T-helper 2 cell (primary cell): ENCODE measurements at regions not wholly inside any gene's neighbourhood (a gene's known extent, or its start where the extent isn't known, plus 50 kb on each side); places are given as distances from the start of the nearest gene placed in this dataset.
"Not testable (repeated sequence)": the region's sequence is repeated elsewhere in the genome, so short reads cannot be mapped to it uniquely, and the experiment has no call there.

Experiments
- DNase-seq, 5 experiments: peaks; one replicate each; pipeline versions ENCODE4 v3.0.0 to v3.0.0-alpha.2; 2012 to 2022

DNA sequence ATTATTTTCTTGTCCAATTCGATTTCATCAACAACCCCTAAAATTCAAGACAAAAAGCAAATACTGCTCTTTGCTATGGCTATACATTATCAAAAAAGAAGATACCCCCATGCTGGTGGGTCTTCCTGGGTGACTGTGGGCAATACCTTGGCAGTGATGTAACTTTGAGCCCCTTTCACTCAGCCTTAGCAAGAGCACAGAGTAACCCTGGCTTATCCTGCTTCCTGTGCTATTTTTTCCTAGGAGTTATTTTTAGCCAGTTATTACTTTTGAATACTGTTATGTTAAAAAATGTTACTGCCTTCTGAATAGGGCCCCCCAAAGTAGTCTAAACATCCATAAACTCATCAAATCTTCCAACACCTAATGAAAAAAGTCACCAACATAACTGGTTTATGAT is 145.6 kb upstream of the TSLP start:
- DNase-seq: no peak

DNA sequence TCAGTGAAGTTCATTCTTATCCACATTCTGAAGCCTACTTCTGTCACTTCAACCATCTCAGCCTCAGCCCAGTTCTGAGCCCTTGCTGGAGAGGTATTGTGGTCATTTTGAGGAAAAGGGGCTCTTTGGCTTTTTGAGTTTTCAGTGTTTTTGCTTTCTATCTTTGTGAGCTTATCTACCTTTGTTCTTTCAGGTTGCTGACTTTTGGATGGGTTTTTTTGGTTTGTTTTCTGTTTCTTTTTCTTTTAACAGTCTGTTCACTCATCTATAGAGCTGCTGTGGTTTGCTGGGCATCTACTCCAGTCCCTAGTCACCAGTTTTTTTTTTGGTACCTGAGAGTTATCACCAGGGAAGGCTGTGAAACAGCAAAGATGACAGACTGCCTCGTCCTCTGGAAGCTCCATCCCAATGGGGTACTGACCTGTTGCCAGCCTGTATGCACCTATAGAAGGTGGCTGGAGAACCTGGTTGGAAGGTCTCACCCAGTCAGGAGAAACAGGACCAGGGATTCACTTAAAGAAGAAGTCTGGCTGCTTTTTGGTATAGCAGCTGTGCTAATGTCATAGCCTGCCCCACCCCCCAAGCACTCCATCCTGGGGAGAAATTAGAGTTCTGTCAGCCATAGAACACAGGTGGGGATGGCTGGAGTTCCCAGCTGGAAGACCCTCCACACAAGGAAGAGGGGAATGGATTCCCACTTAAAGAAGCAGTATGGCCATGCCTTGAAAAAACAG is 138.6 kb upstream of the TSLP start:
- no peak for DNase-seq

DNA sequence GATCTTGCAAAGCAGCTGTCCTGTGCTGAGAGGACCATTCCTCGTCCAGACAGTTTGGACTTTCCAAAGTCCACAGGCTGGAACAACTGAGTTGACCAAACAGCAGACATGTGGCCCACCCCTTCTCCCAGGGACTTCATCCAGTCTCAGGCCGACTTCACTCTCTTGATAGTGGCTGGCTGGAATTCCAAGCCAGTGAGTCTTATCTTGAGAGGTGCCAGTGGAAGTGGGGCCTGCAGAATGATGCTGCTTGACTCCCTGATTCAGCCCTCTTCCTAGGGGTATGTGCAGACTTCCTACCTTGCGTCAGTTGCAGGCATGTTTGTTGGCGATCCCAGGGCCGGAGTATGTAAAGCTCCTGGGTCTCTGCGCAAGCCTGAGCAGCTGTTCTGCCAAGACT is 131.4 kb upstream of the TSLP start:
- DNase-seq: no peak

DNA sequence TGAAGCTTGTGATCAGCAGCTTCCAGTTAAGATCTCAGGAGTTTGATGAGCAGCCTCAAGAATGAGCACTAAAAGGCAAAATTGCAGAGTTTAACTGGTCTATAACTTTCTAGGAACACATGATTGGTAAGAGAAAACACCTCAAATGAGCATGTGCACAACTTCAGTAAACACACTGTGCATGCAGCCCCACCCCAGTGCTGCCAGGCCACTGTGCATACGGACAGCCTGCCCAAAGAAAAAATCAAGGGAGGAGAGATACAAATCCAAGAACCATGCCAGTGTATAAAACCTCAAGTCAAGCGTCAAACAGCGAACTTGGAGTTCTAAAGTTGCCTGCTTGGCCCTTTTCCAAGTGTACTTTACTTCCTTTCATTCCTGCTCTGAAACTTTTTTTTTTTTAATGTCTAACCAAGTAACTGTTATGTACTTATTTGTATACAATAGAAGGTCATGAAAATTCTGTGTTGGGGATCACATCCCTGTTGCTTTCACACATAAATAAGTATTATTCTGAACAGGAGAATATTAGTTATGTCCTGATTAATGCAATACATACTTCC is 125.6 kb upstream of the TSLP start:
- no peak for DNase-seq

GRCh38 chr5:110951373-110951791 is 120.1 kb upstream of the TSLP start:
- no peak for DNase-seq

- DNase-seq: no peak
Observed at GRCh38 chr5:110956280-110956912, 115.1 kb upstream of the TSLP start.

DNA sequence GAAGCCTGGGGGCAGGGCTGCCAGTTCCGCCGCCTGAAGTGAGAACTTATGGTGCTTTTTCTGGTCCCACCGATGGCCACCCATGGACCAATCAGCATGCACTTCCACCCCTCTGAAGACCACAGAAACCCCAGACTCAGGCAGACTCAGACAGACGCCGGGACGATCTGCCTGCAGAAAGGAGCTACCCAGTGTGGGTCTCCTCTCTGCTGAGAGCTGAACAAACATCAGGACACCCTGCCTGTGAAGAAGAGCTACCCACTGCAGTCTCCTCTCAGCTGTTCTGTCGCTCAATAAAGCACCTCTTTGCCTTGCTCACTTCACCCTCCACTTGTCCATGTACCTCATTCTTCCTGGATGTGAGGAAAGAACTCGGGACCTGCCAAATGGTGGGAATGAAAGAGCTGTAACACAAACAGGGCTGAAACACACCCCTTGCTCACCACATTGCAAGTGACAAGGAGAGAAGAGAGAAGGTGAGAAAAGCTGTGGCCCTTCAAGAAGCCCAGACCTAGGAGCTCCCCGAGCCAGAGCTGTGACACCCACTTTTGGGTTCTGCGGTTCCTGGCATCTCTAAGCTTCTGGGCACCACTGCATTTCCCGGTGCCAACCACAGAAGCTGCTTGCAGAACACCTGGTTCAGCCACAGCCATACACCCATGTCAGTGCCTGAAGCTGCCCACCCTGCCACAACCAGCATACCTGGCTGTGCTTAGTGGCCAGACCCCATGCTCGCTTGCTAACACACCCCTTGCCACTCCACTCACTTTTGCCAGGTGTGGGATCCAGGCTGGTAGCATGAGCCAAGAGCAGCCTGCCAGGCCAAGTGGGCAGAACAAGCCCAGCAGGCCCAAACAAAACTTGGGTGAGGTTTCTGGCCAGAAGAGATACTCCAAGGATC is 114.3 kb upstream of the TSLP start:
- DNase-seq: no peak

DNA sequence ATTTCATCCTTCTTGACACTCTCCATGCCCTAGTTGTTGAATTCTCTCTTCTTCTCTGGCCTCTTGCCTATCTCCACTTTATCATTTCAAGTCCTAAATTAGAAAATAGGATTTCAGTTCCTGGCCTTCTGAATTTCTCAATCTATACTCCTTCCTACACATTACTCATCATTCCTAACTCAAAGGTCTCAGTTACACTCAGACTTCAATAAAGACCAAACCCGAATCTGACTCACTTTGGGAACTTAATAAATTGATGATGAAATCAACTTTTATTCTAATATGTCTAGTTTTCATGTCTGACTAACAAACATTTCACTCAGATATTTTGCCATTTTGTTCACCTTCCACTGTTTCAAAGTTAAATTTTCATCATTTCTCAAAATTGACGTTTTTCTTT is 113.6 kb upstream of the TSLP start:
- no peak for DNase-seq

DNA sequence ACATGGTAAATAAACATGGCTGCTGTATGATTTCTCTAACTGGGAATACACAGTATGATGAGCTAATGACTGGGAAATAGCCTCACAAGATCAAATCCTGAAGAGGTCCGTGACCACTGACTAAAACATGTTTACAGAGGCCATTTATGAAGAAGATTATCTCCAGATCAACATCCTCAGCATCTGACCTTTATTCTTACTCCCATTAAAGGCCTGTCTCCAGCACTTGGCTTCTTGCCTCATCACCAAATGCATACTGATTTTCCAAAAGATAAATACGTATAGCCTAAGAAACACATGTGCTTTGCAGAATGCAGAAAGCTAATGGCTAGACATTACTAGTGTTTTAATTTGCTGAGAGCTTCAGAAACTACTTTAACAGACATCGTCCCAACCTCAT is 108.0 kb upstream of the TSLP start:
- no peak for DNase-seq

GRCh38 chr5:110965773-110966581 is 105.5 kb upstream of the TSLP start:
- DNase-seq: no peak

GRCh38 chr5:110968246-110969005 is 103.1 kb upstream of the TSLP start:
- no peak for DNase-seq

GRCh38 chr5:110969502-110969901 is 102.0 kb upstream of the TSLP start:
- no peak for DNase-seq

GRCh38 chr5:110973510-110973909 is 98.0 kb upstream of the TSLP start:
- DNase-seq: no peak

GRCh38 chr5:110977915-110978314 is 93.6 kb upstream of the TSLP start:
- DNase-seq: no peak

- DNase-seq: not testable (repeated sequence)
Observed at GRCh38 chr5:110985882-110986281, 85.6 kb upstream of the TSLP start.

DNA sequence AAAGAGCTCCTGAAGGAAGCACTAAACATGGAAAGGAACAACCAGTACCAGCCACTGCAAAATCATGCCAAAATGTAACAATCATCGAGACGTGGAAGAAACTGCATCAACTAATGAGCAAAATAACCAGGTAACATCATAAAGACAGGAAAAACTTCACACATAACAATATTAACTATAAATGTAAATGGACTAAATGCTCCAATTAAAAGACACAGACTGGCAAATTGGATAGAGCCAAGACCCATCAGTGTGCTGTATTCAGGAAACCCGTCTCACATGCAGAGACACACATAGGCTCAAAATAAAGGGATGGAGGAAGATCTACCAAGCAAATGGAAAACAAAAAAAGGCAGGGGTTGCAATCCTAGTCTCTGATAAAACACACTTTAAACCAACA is 83.9 kb upstream of the TSLP start:
- DNase-seq: not testable (repeated sequence)

DNA sequence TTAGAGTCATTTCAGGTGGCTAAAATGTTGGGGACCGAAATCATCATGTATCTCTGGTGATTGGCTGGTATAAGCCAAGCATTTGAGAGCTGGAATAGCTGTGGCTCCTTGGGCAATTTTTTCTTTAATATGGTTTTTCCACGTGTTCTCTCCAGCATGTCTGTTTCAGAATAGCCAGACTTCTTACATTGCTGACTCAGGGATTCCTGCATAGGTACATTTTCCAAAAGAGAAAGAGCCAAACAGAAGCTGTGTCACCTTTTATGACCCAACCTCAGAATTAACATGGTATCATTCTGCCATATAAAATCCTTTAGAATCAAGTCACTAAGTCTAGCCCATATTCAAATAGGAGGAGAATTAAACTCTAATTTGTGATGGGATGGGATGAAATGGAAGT is 74.8 kb upstream of the TSLP start:
- no peak for DNase-seq

DNA sequence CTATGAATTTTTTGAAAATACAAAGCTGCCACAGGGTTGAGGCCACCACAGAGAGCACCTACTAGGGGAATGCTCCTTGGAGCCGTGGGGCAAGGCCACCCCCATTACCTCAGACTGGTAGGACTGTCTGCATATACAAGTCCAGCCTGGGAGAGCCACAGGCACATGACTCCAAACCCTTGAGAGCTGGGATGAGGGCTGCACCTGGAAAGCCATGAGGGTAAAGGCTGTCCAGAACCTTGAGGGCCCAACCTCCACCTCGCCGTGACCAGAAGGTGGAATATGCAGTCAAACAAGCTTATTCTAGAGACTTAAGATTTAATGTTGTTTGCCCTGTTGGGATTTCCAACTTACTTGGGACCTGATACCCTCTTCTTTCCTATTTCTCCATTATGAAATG is 69.5 kb upstream of the TSLP start:
- DNase-seq: no peak

GRCh38 chr5:111003623-111004022 is 67.9 kb upstream of the TSLP start:
- no peak for DNase-seq

DNA sequence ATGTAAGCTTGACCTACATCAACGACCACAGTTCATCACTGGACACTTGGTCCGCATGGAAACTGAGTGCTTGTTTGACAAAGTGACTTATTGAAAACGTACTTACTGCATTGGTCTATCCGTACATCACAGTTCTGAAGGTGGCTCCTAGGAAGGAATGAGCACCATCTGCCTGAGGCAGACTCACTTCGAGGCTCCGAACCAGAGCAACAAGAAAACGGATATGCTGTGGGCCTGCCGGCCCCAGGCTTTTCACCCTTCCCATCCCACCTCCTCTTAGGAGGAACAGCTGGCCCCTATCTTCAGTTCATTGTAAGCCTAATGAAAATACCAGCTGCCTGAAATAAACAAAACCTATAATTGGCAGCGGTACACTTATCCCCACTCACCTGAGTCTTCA is 67.2 kb upstream of the TSLP start:
- no peak for DNase-seq

- no peak for DNase-seq
Observed at GRCh38 chr5:111010783-111011182, 60.7 kb upstream of the TSLP start.

GRCh38 chr5:111013011-111013410 is 58.5 kb upstream of the TSLP start:
- no peak for DNase-seq
